ENCODE measurements at regions not wholly inside any gene's neighbourhood (a gene's known extent, or its start where the extent isn't known, plus 50 kb on each side); places are given as distances from the start of the nearest gene placed in this dataset.

DNA sequence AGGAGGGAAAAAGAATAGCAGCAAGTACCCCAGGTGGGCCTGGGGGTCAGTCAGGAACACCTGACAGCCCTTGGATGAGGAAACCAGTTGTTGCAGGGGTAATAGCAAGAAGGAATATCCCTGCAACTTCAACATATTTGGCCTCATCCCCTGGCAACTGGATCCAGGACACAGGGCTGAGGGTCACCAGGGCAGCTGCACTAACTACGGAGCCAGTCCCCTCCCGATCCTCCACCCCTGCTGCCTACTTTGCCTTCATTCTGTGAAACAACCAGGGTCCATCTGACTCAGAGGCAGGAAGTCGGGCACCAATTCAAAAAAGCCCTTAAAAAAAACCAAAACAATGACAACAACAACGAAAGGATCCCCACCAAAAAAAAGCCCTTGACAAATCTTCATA is 52.9 kb downstream of the FRMPD3 start:
- DNase-seq (ENCODE audit: low read depth) = no peak

DNA sequence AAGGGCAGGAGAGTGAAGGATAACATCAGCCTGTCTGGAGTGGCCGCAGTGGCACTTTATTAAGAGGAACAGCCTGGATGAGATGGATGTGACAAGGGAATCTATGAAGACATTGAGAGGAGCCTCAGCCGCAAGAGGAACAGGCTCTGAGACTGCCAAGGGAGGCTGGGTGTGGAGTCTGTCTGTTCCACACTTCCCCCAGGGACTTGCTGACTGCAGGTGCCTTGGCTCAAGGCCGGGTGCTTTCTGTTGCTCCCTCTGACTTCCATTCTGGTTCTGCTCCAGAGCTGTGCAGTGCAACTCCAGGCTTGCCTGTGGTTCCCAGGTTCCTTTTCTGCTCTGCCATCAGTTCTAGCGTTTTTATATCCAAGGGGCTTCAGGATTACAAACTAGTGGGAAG is 54.6 kb downstream of the FRMPD3 start:
- no peak for DNase-seq (ENCODE audit: low read depth)

DNA sequence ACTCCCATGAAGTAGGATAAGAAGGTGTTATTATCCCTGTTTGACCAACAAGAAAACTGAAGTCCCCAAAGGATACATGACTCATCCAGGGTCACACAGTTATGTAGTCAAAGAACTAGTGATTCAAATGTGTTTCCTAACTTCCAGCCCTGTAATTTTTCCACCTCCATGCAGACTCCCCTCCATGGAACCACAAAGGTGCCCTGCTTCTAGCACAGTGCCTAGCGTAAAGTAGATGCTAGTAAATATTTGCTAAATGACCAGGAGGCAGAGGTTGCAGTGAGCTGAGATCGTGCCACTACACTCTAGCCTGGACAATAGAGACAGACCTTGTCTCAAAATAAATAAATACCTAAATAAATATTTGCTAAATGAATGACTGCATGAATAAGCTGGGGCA is 55.8 kb downstream of the FRMPD3 start:
- no peak for DNase-seq (ENCODE audit: low read depth)

DNA sequence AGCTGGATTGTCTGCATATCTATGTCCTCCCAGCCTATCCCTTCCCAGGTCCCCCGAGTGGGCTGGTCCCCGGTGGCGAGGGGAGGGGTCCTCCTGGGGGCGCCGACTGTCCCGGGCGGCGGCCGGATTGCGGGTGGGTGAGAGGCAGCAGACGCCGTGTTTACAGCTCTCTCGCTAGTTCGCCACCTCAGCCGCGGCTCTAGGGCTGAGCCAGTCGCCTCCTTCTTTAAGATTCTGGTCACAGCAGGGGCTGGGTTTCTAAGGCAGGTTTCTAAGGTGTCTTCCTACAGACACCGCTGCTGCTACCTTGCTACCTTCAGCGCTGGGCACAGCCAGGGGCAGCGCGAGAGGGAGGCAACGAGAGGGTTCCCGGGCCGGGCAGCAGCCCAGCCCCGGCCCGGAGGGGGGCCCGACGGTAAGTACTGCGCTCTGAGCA is 57.2 kb downstream of the FRMPD3 start:
- no peak for DNase-seq (ENCODE audit: low read depth)

DNA sequence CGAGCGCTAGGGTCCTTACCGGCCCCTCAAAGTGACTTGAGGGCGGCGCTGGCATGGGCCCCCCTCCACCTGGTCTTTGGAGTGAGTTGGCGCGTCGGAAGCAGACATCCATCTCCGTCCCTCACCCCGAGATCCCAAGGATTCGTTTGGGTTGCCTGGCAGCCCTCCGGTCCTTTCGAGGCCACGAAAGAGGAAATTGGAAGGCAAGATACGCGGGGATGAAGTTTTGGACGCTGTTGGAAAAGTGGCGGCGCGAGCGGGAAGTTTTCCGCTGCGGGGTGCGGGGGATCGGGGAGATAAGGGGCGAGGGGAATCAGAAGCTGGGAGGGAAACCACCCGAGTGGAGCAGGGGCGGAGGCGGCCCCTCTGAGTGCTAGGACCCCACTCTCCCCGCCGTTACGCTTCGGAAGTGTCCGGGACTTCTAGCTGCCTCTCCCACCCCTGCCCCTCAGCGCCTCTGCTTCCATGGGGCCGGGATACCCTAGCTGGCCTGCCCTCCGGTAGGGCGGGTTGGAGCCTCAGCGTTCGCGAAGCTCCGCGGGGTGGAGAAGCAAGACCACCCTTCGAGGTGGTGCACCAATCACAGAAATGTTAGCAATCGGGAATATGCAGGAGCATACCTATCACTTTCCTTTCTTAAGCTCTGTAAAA is 57.8 kb downstream of the FRMPD3 start:
- no peak for DNase-seq (ENCODE audit: low read depth)

DNA sequence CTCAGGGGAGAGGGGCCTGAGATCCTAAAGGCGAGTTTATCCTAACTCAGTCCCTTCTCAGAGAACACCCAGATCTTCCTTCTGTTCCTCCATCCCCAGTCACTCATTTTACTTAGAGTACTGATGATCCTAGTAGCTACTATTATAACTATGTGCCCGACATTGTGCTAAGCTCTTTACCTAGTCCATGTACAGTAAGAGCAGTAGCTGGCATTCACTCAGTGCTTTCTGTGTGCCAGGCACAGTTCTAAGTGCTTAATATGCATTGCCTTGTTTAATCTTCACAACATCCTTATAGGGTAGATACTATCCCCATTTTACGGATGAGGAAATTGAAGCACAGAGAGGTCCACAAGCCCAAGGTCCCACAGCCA is 58.3 kb downstream of the FRMPD3 start:
- no peak for DNase-seq (ENCODE audit: low read depth)

DNA sequence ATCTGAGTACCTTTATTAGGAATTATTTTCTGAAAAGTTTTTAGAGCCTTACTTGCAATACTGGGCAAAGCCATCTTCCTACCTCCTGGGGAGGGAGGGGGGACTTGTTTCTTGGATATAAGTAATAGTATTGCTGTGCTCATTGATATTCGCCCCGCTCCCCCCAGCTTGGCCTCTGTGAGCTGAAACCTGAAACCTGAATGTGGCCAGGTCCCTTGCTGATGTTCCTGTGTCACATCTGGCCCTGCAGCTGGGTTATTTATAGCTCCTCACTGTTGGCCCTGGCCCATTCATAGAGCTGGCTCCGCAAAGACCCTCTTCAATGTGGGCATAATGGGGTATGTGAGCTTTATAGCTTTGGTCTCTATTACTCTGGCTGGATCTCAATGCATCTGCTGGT is 59.5 kb downstream of the FRMPD3 start:
- no peak for DNase-seq (ENCODE audit: low read depth)

DNA sequence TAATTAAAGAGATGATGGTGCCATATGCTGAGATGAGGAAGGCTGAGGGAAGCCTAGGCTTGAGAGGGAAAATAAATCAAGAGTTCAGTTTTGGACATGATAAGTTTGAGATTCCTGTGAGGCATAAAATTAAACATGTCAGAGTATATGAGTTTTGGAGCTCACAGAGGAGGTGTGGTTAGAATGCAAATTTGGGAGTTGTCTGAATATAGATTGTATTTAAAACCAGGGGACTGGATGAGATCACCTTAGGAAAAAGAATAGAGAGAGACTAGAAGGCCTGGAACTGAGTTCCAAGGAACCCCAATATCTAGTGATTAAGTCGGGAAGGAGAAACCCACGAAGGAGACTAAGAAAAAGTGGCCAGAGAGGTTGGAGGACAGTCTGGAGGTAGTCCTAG is 65.5 kb downstream of the FRMPD3 start:
- DNase-seq (ENCODE audit: low read depth) = no peak

DNA sequence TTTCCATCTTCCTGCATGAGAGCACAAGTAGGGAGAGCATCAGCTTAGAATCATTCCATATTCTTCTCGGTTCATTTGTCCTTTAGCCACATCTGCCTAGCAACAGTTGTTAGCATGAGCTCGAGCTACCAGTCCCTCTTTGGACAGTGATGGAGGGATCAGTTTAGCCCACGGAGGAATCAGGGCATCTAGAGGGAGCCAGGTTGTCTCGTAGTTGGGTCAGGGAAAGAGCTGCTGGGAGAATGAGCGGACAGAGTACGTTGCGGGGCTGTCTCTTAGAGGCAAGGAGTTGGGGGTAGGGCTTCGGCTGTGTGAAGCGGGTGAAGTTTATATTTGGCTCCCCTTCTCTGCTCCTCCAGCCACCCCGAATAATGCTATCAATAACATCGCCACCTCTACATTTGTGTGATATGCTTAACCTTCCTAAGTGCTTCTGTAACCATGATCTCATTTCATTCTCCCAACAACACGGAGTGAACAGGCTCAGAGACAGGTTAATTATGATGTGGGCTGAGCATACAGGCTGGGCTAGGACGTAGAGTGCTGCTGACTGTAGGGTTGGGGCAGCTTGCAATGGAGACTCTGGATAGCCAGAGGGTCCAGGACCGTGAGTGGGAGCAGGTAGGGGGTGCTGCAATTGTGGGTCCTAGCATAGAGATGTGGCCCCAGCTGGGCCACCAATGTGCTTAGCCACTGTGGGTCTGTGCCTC is 72.6 kb downstream of the FRMPD3 start:
- DNase-seq (ENCODE audit: low read depth) = no peak

DNA sequence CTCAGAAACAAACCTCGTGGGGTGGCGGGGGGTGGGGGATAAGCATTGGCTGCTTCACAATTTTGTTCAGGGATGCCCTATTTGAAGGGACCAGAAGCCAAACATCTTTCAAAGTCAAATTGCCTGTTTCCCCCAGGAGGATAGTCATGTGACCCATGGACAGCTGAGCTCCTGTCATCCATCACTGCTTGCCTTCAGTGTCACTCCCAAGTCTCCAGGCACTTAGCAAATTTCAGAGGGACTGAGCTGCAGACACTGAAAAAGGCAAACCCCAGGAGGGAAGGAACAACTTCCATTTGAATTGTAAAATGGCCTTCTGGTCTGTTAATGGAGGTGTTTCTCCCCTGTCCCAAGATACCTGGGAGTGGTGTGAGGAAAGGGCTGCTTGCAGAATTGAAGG is 73.4 kb downstream of the FRMPD3 start:
- no peak for DNase-seq (ENCODE audit: low read depth)

DNA sequence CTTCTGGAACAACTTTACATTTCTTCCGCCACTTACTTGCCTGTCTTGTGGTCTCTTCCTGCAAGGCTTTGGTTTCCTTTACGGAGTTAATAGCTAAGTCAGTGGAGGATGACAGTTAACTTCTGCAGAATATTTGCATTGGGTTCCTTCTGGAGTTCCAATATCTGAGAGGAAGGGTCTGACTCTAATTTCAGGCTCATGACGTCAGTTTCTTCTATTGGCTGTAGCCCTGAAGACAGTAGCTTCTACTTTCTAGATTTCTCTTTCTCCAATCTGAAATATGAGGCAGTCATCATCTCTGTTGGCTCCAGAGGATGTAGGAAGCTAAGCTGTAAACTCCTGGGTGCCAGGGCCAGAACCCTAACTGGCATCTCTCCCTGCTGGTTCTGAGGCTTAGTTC is 76.7 kb downstream of the FRMPD3 start:
- no peak for DNase-seq (ENCODE audit: low read depth)

DNA sequence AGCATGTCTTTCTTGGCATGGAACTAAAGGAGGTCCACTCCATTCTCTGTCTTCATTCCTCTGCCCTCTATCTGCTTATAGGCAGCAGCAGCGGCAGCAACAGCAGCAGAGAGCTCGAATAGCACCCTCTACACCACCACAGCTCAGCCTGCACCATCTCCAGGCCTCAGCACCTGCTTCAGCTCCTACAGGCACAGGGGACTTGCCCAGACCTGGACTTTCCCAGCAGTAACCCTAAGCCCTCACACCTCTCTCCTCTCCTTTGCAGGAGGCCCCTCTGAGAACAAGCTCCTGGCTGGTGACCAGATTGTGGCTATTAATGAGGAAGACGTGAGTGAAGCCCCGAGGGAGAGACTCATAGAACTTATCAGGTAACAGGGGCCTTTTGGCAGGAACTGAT is 80.7 kb downstream of the FRMPD3 start:
- no peak for DNase-seq (ENCODE audit: low read depth)

DNA sequence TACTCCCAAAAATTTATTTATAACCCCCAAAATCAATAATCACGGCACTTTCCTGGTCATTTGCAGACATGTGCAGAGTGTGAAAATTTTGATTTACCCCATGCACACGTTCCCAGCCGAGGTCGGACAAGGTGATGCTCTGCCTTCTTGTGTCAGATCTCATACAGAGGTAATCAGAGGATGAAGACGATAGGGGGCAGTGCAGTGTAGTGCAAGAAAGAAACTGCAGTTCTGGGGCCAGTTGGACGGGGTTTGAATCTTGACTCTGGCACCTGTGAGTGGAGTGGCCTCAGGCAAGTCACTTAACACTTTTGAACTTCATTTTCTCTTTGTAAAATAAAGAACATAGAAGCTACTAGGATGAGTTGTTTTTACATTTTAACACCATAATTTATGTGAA is 88.4 kb downstream of the FRMPD3 start:
- peak; percentile 15 for DNase-seq (ENCODE audit: low read depth)

DNA sequence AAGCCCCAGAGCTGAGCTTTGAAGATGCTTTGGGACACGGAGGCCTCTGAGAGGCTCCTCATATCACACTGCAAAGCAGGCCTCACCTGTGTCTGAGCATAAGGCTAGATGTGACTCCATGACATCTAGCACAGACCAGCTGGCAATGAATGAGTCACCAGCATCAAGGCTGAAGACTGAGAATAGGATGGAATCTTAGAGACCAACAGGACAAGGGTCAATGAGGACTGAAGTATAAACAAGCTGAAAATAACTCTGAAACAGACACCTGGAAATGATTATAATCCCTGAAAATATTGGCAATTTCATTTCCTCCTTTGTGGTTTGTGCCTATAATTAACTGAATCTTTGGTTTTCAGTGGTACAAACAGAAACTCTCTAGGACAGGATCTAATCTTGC is 87.1 kb upstream of the PRPS1 start:
- no peak for DNase-seq (ENCODE audit: low read depth)

DNA sequence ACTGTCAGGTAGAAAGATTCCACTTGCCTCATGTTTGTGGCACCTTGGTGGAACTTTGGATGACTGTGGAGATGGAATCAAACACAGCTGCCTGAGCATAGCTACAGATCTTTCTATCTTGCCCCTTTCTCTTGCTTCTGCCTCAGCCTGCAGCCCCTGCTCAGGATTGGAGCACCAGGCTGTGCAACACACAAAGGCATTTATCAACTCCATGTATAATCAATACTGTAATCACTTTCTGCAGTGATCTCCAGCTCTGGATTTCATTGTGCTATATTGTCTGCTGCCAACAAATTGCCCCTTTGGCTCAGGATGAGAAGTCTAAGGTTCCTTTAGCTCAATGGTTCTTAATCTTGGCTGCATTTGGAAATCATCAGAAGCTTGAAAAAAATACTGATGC is 86.3 kb upstream of the PRPS1 start:
- DNase-seq (ENCODE audit: low read depth) = no peak

DNA sequence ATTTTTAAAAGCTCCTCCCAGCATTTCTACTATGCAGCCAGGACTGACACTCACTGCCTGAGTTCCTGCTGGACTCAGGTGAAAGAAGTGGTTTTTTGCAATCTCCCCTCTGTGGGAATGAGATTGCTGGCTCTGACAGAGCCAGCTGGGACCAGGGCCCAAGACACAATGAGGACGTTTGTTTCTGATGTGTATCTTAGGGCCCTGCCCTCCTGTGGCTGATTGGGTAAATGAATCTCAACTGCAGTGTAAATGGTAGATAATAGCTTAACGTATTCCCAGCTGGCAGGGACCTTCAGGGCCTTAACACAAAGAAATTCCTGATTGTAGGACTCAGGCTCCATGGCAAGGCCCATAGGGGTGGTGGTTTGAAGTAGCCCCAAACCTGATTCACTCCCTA is 85.8 kb upstream of the PRPS1 start:
- no peak for DNase-seq (ENCODE audit: low read depth)

DNA sequence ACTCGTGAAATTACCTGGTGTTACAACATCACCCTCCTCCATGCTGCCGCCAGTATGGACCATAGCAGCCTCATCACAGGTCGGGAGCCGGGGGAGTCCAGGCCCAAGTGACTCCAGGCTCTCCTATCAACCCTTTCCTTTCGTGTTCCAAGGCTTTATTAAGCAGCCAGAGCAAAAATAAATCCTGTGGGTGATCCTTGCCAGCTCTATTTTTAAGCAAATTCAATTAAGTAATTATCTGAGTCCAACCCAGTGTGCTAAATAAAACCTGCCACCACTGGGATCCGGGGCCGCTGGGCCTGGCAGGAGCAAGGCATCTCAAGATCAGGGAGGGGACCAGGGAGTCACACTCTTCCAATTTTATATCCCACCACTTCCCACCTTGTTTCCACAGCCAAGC is 80.7 kb upstream of the PRPS1 start:
- DNase-seq (ENCODE audit: low read depth) = no peak

DNA sequence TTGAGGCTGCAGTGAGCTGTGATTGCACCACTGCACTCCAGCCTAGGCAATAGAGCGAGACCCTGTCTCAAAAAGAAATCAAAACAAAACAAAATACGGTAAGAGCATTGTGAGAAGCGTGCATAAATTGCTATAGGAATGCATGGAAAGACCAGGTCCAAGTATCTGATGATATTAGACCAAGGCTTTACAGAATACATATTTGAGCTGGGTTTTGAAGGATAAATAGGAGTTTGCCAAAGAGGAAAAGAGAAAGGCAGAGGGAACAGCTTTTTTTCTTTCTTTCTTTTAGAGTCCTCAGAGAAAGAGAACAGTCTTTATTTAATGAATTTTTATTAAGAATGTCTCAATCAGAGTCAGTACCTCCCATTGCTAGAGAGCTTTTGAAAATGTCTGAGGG is 79.5 kb upstream of the PRPS1 start:
- DNase-seq (ENCODE audit: low read depth) = no peak

DNA sequence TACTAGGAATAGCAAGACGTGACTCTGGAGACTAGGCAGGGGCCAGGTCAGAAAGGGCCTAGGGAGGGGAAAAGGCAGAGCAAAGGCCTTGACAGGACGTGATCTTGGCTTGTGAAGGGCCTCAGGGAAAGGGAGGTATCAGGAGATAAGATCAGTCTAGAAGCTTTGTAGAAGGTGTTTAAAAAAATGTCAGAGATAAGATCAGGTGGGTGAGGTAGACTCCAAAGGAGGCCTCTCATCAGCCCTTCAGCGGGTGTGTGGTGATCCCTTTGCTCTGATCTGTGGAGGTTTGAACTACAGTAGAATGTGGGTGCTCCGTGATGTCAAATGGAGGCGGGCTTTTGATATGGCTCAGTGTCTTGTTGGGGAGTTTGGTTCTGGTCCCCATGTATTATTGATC is 78.8 kb upstream of the PRPS1 start:
- no peak for DNase-seq (ENCODE audit: low read depth)

DNA sequence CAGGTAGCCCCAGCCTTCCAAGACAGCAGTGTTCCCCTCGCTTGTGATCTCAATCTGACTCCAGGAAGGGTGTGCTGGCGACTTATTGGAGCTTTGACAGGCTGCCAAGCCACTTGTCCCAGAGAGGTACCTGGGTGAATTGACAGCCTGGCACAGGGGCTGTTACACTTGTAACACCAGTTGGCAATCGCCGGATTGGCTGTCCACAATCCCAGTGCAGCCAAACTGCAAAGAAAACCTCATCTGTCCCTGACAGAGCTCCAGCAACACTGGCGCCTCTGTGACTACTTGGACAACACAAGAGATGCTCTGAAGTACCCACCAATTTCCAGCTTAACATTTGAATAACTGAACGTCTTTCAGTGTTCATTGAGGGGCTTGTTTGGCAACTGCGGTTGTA is 76.8 kb upstream of the PRPS1 start:
- DNase-seq (ENCODE audit: low read depth) = no peak

DNA sequence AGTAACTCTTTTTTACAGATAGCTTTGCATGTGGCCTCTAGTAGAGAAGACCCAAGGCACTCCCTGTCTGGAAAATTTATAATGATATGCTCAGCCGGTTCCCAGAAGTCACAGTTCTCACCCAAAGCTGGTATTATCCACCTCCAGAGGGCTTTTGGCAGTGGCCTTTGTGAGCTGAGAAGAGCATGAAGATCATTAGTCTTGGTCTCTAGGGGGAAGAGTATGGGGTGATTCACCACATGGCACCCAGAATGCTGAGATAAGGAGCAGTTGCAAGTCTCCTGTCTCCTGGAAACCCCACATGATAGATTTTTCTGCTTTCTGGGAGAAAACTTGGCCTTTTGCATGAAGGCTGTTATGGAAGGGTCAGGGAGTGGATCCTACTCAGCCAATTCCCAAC is 75.4 kb upstream of the PRPS1 start:
- no peak for DNase-seq (ENCODE audit: low read depth)

DNA sequence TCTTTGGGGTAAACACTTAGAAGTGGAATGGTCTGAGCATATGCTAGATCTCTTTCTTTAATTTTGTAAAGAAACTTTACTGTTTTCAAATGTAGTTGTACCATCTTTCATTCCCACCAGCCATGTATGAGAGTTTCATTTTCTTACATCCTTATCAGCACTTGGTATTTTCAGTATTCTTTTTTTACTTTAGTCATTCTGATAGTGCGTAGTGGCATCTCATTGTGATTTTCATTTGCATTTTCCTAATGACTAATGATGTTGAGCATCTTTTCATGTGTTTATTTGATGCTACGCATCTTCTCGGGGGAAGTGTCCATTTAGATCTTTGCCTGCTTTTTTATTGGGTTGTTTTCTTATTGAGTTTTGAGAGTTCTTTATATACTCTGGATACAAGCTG is 71.3 kb upstream of the PRPS1 start:
- DNase-seq (ENCODE audit: low read depth) = no peak

DNA sequence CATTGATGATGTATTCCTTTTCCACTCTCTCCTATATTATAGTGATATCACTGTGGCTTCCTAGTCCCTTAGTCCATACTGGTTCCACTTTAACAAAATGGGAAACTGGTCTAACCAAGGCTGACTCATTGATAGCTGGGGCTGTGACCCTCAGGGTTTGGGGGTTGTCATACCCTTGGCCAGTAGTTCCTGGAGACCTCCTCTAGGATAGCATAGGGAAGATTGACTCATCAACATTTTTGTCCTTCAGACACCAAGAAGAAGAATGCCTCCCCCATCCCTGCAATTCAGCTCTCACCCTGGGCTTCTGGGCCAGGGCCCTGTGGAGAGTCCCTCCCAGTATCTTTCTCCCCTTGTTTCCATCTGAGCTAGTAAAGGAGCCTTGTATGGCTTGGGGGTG is 68.8 kb upstream of the PRPS1 start:
- DNase-seq (ENCODE audit: low read depth) = no peak

DNA sequence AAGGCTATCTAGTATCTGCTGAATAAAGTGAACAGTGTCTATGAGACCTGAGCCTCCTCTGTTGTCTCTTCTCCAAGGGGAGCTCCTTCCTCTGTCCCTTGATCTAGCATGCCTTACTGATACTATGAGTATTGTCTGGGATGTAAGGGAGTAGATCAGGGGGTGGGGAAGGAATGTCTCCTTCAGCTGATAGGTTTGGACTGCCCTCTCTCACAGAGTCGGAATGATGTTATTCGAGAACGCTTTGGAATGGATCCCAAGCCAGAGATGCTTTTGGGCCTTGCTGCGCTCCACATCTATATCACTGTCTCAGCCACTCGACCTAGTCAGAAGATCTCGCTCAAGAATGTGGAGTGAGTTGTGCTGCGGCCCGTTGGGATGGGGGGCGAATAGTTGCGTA is 68.3 kb upstream of the PRPS1 start:
- no peak for DNase-seq (ENCODE audit: low read depth)

Measured in stromal cell of bone marrow (primary cell).